Neural progenitor cell (in vitro differentiated cells): ENCODE measurements at regions not wholly inside any gene's neighbourhood (a gene's known extent, or its start where the extent isn't known, plus 50 kb on each side); places are given as distances from the start of the nearest gene placed in this dataset.

Source experiments
- DNase-seq: peaks from one replicate; pipeline ENCODE4 v3.0.0-alpha.2; 2016; ENCODE audit warnings: low spot score
- H2AFZ ChIP-seq: fragments of 200-600 bp; sonication (generic); replicated peaks from 2 replicates; pipeline ENCODE4 v1.6.1; 2016; ENCODE audit warnings: antibody characterized with exemption
- H3F3A ChIP-seq: fragments of 200-600 bp; sonication (generic); 2 replicates; pipeline ENCODE4 v1.6.1; 2016; ENCODE audit warnings: antibody characterized with exemption, low read depth
- H3K27ac ChIP-seq: fragments of 200-600 bp; sonication (generic); 2 replicates; pipeline ENCODE4 v1.5.1; 2016; ENCODE audit warnings: mild to moderate bottlenecking
- H3K27me3 ChIP-seq: fragments of 200-600 bp; sonication (generic); 2 replicates; pipeline ENCODE4 v1.6.1; 2016; ENCODE audit warnings: mild to moderate bottlenecking, moderate library complexity
- H3K36me3 ChIP-seq: fragments of 200-600 bp; sonication (generic); 2 replicates; pipeline ENCODE4 v1.5.1; 2016
- H3K4me1 ChIP-seq: fragments of 200-600 bp; sonication (generic); 2 replicates; pipeline ENCODE4 v1.6.1; 2016; ENCODE audit warnings: mixed run types
- H3K4me2 ChIP-seq: fragments of 200-600 bp; sonication (generic); 2 replicates; pipeline ENCODE4 v1.6.1; 2016
- H3K4me3 ChIP-seq: fragments of 200-600 bp; sonication (generic); 2 replicates; pipeline ENCODE4 v1.5.1; 2016
- H3K79me2 ChIP-seq: fragments of 200-600 bp; sonication (generic); 2 replicates; pipeline ENCODE4 v1.6.1; 2016; ENCODE audit warnings: low read depth
- H3K9ac ChIP-seq: fragments of 200-600 bp; sonication (generic); 2 replicates; pipeline ENCODE4 v1.6.1; 2016
- H3K9me3 ChIP-seq: fragments of 200-600 bp; sonication (generic); 2 replicates; pipeline ENCODE4 v1.5.1; 2016; ENCODE audit warnings: low read depth
- H4K20me1 ChIP-seq: fragments of 200-600 bp; sonication (generic); 2 replicates; pipeline ENCODE4 v1.6.1; 2016; ENCODE audit warnings: low read depth
- H3K27ac Mint-ChIP-seq: 3 replicates; pipeline ENCODE4 v1.8.0; 2021; ENCODE audit warnings: mixed read lengths
- H3K27me3 Mint-ChIP-seq: 2 replicates; pipeline ENCODE4 v1.8.0; 2022; ENCODE audit warnings: low read depth, mild to moderate bottlenecking, inconsistent platforms, moderate library complexity, mixed read lengths; ENCODE audit not compliant: insufficient read depth
- H3K36me3 Mint-ChIP-seq: 3 replicates; pipeline ENCODE4 v1.8.0; 2021; ENCODE audit warnings: mixed read lengths
- H3K4me1 Mint-ChIP-seq: 3 replicates; pipeline ENCODE4 v1.8.0; 2021; ENCODE audit warnings: mixed read lengths
- H3K4me3 Mint-ChIP-seq: 3 replicates; pipeline ENCODE4 v1.8.0; 2021; ENCODE audit warnings: mild to moderate bottlenecking, moderate library complexity, mixed read lengths
- H3K9me3 Mint-ChIP-seq: 3 replicates; pipeline ENCODE4 v1.8.0; 2020; ENCODE audit warnings: mixed read lengths
- EZH2 ChIP-seq: fragments of 200-600 bp; sonication (generic); IDR thresholded peaks from 2 replicates; pipeline ENCODE4 v1.6.1; 2017; ENCODE audit warnings: antibody characterized with exemption, mild to moderate bottlenecking, moderate library complexity
- EZH2phosphoT487 ChIP-seq: fragments of 200-600 bp; sonication (generic); IDR thresholded peaks from 2 replicates; pipeline ENCODE4 v1.6.1; 2017; ENCODE audit warnings: antibody characterized with exemption
- TF ChIP-seq, protein P1 (sequence below): fragments of 200-600 bp; sonication (generic); IDR thresholded peaks from 2 replicates; pipeline ENCODE4 v1.5.1; 2017; ENCODE audit warnings: antibody characterized with exemption, mild to moderate bottlenecking

DNA sequence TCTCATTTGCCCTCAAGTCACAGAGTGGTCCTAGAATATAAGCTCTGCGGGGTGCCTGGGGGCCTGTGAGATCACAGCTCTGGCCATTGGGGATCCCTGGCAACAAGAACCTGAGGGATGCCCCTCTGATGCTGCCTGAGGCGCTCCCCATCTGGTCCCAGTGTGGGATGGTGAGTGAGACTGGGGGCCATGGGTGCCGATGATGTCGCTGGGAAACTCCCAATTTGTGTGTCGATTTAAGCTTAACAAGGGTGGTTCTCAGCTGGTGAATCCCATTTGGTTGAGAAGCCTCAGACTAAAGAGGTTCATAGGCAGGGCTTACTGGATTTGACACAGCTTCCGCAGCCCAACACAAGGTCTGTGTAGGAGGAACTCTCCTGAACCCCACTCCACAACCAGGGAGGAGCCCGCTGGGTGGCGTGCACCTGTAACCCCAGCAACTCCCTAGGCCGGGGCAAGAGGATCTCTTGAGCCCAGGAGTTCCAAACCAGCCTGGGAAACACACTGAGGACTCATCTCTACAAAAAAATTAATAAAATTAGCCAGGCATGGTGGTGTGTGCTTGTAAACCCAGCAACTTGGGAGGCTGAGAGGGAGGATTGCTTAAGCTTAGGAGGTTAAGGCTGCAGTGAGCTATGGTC is 63.7 kb upstream of the SIAH1 start:
- DNase-seq = no peak
- H3K4me3 ChIP-seq = no peak overlapping the region
- H3K4me2 ChIP-seq = no peak overlapping the region
- H3K4me1 ChIP-seq = peaks cover 13% of the 10 kb centered on the region
- no peak overlapping the region for H3K27ac ChIP-seq
- H3K79me2 ChIP-seq = no peaks in the 10 kb centered on the region
- H3K27me3 ChIP-seq = no peaks in the 10 kb centered on the region
- Mint-ChIP-seq H3K27ac (no peak overlapping the region), H3K4me1 (peaks cover 13% of the 10 kb centered on the region), H3K36me3 (no peaks in the 10 kb centered on the region), H3K9me3 (no peaks in the 10 kb centered on the region), H3K4me3 (no peak overlapping the region), H3K27me3 (peaks cover 4% of the 10 kb centered on the region)
- TF ChIP-seq EZH2 = no peak
- TF ChIP-seq, protein P1, sequence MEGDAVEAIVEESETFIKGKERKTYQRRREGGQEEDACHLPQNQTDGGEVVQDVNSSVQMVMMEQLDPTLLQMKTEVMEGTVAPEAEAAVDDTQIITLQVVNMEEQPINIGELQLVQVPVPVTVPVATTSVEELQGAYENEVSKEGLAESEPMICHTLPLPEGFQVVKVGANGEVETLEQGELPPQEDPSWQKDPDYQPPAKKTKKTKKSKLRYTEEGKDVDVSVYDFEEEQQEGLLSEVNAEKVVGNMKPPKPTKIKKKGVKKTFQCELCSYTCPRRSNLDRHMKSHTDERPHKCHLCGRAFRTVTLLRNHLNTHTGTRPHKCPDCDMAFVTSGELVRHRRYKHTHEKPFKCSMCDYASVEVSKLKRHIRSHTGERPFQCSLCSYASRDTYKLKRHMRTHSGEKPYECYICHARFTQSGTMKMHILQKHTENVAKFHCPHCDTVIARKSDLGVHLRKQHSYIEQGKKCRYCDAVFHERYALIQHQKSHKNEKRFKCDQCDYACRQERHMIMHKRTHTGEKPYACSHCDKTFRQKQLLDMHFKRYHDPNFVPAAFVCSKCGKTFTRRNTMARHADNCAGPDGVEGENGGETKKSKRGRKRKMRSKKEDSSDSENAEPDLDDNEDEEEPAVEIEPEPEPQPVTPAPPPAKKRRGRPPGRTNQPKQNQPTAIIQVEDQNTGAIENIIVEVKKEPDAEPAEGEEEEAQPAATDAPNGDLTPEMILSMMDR = no peak
- TF ChIP-seq EZH2phosphoT487 = no peak
- H3K9me3 ChIP-seq = no peaks in the 10 kb centered on the region
- no peaks in the 10 kb centered on the region for H4K20me1 ChIP-seq
- no peak overlapping the region for H3K9ac ChIP-seq
- H3K36me3 ChIP-seq = no peaks in the 10 kb centered on the region
- H3F3A ChIP-seq = peaks cover 7% of the 10 kb centered on the region
- no peak overlapping the region for H2AFZ ChIP-seq

DNA sequence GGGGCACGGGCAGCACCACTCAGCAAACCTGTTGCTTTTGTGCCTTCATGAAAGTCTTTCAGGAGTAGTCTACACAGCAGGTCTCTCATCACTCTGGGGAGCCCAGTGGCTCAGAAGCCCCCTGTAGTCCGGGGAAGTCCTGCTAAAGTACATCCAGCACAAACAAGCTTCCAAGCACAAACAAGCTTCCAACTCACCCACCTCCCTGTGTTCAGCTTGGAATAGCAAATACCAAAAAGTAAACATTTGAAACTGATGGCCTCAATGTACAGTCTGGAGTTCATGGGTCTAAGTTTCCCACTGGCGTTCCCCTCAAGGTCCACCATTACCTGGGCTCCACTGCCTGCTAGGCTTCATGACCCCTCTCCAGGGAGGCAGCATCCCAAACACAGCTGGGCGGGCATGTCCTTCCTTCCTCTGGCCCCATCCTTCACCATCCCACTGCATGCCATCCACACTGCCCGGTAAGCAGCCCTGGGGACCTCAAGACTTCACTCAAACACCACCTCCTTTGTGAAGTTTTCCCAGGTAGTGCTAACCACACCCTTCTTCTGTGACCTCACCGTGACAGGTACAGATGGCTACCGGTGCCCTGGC is 62.8 kb upstream of the SIAH1 start:
- Mint-ChIP-seq H3K4me1 (peaks cover 13% of the 10 kb centered on the region), H3K27ac (no peak overlapping the region), H3K36me3 (no peaks in the 10 kb centered on the region), H3K9me3 (no peaks in the 10 kb centered on the region), H3K27me3 (peaks cover 4% of the 10 kb centered on the region), H3K4me3 (no peak overlapping the region)
- peaks cover 13% of the 10 kb centered on the region for H3K4me1 ChIP-seq
- H3K79me2 ChIP-seq = no peaks in the 10 kb centered on the region
- no peak overlapping the region for H3K4me3 ChIP-seq
- no peak overlapping the region for H3K4me2 ChIP-seq
- TF ChIP-seq EZH2phosphoT487 = no peak
- TF ChIP-seq, protein P1 = no peak
- TF ChIP-seq EZH2 = no peak
- no peaks in the 10 kb centered on the region for H3K9me3 ChIP-seq
- no peak for DNase-seq
- H3K27me3 ChIP-seq = no peaks in the 10 kb centered on the region
- H2AFZ ChIP-seq = no peak overlapping the region
- H3K9ac ChIP-seq = no peak overlapping the region
- peaks cover 7% of the 10 kb centered on the region for H3F3A ChIP-seq
- H3K36me3 ChIP-seq = no peaks in the 10 kb centered on the region
- no peaks in the 10 kb centered on the region for H4K20me1 ChIP-seq
- no peak overlapping the region for H3K27ac ChIP-seq

DNA sequence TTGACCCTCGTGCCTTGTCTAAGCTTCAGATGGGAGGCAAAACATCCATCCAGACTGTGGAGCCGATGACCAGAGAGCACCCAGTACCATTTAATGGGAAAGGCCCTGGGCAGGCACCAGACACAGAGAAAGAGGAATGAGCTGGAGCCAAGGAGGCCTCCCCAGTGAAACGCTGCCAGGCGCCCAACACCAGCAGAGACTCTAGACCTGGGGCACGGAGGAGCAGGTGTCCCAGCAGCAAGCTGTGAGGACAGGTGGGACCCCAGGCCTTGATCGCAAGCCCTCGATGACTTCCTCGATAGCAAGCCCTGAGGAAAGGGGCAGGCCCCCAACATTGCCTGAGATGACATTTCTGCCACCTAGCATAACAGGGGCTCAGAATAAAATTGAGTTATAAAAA is 62.2 kb upstream of the SIAH1 start:
- Mint-ChIP-seq H3K4me1 (peaks cover 13% of the 10 kb centered on the region), H3K27ac (no peak overlapping the region), H3K9me3 (no peaks in the 10 kb centered on the region), H3K27me3 (peaks cover 4% of the 10 kb centered on the region), H3K4me3 (no peak overlapping the region), H3K36me3 (no peaks in the 10 kb centered on the region)
- Histone ChIP-seq H3K9me3 (no peaks in the 10 kb centered on the region), H3K9ac (no peak overlapping the region), H4K20me1 (no peaks in the 10 kb centered on the region), H3K27ac (no peak overlapping the region), H3K36me3 (no peaks in the 10 kb centered on the region), H3K4me2 (no peak overlapping the region), H3F3A (peaks cover 7% of the 10 kb centered on the region), H2AFZ (no peak overlapping the region), H3K4me1 (peaks cover 13% of the 10 kb centered on the region), H3K27me3 (no peaks in the 10 kb centered on the region), H3K79me2 (no peaks in the 10 kb centered on the region), H3K4me3 (no peak overlapping the region)
- TF ChIP-seq, protein P1 = no peak
- TF ChIP-seq EZH2 (no peak), EZH2phosphoT487 (no peak)
- DNase-seq = no peak
